NB4 (cell line): ENCODE measurements at regions not wholly inside any gene's neighbourhood (a gene's known extent, or its start where the extent isn't known, plus 50 kb on each side); places are given as distances from the start of the nearest gene placed in this dataset.

Source experiments
- CTCF ChIP-seq: IDR thresholded peaks from one replicate; pipeline ENCODE4 v1.5.1; 2012; ENCODE audit warnings: low read depth, low read length
- MAX ChIP-seq: IDR thresholded peaks from 2 replicates; pipeline ENCODE4 v1.6.1; 2011; ENCODE audit warnings: low read depth, low read length
- POLR2A ChIP-seq: IDR thresholded peaks from 2 replicates; pipeline ENCODE4 v1.6.1; 2011; ENCODE audit warnings: mild to moderate bottlenecking; ENCODE audit not compliant: insufficient read length; ENCODE audit errors: extremely low read depth

- TF ChIP-seq POLR2A (no peak), CTCF (no peak), MAX (no peak)
Measured at GRCh38 chr6:11341303-11341702, 108.8 kb upstream of the NEDD9 start.
